ENCODE measurements at regions not wholly inside any gene's neighbourhood (a gene's known extent, or its start where the extent isn't known, plus 50 kb on each side); places are given as distances from the start of the nearest gene placed in this dataset.

GRCh38 chr13:77379508-77379907, 52.6 kb upstream of the MYCBP2 start:
- DNase-seq (ENCODE audit: low read depth), result no peak

- no peak for DNase-seq (ENCODE audit: low read depth)
Observed at GRCh38 chr13:77378662-77379061, 51.8 kb upstream of the MYCBP2 start.

- no peak for DNase-seq (ENCODE audit: low read depth)
Observed at GRCh38 chr13:77377016-77377415, 50.1 kb upstream of the MYCBP2 start.
